ENCODE measurements at regions not wholly inside any gene's neighbourhood (a gene's known extent, or its start where the extent isn't known, plus 50 kb on each side); places are given as distances from the start of the nearest gene placed in this dataset.

DNA sequence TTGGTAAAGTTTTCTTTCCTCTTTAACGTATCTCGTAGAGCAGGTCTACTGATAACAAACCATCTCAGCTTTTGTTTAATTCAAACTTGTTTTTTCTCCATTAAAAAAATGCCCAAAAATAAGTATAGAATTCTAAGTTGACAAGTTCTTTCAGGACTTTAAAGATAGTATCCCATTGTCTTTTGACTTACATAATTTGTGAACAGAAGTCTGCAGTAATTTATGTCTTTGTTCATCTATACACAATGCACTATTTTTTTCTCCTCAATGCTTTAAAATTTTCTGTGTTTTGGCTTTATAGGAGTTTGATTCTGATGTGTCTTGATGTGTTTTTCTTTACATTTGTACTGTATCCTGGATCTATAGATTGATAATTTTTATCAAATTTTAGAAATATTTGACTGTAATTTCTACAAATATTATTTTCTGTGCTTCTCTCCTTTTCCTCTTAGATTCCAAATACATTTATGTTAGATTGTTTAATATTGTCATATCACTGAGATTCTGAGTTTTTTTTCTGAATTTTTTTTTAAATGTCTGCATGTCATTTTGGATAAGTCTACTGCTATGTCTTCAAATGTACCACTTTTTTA lies 143.3 kb downstream of the FTCDNL1 start:
- DNase-seq: no peak

DNA sequence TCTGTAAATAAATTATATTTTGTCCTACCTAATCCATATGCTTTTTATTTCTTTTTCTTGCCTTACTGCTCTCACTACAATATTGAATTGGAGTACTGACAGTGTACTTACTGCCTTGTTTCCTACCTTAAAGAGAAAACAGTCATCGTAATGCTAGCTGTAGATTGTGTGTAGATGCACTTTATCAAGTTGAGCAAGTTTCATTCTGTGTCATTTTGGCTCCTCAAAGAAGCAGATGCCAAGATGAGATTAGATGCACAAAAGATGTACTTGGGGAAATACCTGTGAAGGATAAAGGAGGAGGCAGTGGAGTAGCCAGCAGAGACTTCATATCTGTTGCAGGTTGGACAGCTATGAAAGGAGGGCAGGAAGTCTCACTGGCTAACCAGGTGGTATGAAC lies 145.5 kb downstream of the FTCDNL1 start:
- DNase-seq: no peak

DNA sequence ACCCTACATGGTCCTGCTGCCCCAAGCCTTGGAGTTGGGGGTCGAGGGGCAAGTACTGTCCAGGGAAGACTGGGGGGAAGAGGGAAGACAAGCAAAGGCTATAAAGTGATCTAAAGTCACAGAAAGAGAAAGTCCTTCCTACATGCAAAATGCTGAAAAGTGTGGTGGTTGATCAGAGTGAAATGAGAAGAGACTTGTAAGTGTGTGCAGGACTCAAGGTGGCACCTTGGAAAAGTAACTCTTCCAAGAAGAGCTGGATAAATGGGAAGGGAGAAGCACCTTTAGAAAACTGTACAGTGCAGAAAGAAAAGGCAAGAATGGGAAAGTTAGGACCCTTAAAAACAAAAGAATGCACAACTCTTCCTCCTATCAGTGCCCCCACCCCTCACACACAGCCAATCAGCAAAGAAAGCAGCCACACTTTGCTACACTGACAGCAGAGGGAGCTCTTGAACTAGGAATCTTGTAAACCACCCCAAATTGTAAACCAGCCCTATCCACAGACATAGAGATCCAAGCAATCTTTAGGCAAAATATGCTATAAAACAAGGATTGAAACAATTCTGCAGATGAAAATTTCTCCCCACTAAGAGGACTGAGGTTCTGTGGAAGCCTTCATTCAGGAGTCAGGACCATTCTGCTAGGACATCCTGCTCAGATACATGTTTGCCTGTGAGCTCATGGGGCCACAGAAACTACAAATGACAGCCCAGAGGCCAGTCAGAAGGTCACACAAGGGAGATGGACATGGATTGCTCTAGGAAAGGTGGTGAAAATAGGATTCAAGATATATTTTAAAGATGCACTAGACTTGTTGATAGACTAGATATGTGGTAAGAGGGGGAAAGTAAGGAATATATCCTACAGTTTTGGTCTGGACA lies 146.4 kb downstream of the FTCDNL1 start:
- DNase-seq: peak; percentile 47

DNA sequence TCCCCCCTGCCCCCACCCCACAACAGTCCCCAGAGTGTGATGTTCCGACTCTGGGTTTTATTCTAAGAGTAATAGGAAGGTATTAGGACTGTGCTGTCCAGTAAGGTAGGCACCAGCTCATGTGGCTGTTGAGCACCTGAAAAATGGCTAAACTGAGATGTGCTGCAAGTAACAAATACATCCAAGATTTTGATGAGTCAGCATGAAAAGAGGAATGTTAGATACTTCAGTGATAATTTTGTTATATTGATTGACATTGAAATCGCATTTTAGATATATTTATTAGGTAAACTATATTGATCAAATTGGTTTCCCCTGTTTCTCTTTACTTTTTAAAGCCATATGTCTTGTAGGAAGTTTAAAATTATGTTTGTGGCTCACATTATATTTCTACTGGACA lies 147.8 kb downstream of the FTCDNL1 start:
- no peak for DNase-seq

DNA sequence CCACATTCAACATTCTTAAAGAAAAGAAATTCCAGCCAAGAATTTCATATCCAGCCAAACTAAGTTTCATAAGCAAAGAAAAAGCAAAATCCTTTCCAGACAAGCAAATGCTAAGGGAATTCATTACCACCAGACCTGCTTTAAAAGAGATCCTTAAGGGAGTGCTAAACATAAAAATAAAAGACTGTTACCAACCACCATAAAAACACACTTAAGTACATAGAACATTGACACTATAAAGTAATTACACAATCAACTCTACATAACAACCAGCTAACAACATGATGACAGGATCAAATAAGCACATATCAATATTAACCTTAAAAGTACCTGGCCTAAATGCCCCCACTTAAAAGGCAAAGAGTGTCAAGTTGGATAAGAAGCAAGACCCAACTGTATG lies 153.5 kb downstream of the FTCDNL1 start:
- no peak for DNase-seq

DNA sequence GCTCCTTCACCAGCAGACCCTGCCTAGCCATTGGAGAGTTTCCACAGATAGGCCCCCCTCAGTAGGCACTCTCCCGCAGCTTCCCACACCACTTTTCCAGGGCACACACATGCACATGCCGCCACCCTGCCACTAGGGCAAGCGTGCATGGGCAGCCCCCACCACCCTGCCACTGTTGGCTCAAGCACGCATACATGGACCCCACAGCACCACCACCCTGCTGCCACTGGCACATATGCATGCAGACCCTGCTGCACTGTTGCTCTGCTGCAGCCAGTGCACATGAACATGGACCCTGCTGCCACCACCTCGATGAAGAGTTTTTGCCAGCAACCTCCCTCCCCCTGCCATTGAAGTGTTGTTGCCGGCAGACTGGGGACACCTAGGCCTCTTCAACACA lies 154.9 kb downstream of the FTCDNL1 start:
- no peak for DNase-seq

DNA sequence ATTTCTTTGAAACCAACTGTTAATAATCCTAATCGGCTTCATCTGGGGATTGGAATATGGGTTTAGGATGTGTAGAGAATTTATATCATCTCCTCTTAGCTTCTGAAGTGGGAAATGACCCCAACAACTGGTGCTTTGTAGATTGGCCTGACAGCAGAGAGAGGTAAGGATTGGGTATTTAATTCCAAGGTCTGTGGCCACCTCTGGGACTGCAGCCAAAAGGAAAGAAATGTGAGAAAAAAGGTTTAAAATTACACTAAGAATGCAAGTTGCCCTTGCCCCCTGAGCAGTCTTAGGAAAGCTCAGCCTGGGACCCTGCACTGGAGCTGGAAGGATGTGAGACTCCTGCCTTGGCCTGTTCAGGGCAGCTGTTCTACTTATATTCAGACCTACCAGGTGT lies 157.1 kb downstream of the FTCDNL1 start:
- DNase-seq: no peak

DNA sequence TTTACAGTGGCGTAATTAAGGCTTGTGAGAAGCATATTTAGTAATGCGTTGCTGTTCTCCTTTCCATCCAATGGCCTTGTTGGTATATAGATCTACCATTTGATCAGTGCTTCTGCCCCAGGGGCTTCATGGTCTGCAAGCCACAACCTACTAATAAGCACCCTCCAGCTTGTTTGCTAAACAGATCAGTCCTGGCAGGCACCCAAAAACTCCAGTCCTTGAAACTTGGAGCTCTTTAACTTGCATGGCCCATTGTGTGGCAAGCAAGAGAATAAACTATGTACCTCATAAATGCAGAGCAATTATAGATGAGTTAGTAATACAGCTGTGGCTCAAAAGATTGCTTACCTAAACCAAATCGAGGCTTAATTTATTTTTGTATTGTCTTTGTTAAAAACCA lies 158.5 kb downstream of the FTCDNL1 start:
- no peak for DNase-seq

DNA sequence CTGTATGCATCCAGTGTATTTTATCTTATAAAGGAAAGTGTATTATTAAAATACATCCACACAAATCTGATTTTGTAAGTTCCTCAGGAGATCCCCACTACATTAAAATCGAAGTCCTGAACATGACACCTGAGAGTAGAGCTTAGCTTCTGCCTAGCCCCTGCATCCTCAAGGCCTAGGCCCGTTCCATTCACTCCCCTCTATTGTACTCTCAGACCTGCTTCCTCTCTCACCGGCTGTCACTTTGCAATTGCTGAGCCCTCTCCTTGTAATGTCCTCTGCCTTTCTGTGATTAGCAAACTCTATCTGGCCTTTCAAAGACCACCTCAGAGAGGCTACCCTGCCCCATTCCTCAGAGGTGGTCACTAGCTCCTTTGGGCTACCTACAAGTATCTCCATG lies 160.8 kb downstream of the FTCDNL1 start:
- DNase-seq: no peak

DNA sequence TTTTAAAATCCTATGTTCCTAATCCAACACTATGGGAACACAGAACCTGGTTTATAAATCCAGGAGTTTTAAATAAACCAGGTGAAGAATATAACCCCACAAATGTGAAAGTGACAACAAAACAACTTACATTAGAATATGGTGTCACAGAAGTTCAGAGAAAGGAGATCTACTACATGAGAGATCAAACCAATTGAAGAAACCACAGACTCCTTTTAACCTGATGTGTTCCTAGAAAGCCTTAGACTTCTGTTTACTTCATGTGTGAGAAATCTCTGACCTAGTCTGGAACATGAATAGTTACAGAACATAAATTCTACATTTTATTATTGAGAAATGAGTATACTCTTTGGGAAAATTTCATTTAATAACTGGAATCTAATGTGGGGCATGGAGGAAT lies 165.3 kb downstream of the FTCDNL1 start:
- no peak for DNase-seq

DNA sequence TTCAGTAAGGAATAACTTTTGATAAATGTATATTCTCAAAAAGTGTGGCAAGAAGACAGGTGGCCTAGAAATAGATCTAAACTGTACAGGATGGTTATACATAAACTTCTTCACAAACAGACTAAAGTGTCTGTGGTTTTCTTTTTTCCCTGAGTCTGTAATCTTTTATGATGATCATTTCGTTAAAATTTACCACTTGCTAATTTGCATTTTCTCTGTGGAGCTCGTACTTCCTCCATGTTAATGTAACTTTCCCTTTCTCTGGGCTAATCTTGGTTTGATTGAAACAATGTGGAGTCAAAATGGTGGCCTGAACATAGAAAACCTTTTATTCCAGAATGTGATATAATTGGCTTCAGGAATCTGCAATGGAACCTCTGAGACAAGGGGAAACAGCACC lies 166.2 kb downstream of the FTCDNL1 start:
- no peak for DNase-seq

DNA sequence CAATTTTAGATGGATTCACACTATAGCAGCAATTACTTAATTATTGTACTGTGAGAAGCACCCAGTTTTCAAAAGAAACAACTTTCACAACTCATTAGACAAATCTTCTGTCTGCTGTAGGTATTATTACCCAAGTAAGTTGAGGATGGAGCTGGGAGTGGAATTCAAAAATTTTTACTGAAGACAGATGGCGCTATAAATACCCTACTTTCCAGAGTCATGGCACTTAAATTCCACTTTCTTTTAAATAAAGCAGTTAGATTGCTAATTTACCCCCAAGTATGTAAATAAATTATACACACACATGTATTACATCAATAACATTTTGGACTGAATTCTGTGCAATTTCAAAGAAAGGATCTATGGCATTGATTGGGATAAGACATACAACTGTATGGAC lies 166.8 kb downstream of the FTCDNL1 start:
- DNase-seq: no peak

DNA sequence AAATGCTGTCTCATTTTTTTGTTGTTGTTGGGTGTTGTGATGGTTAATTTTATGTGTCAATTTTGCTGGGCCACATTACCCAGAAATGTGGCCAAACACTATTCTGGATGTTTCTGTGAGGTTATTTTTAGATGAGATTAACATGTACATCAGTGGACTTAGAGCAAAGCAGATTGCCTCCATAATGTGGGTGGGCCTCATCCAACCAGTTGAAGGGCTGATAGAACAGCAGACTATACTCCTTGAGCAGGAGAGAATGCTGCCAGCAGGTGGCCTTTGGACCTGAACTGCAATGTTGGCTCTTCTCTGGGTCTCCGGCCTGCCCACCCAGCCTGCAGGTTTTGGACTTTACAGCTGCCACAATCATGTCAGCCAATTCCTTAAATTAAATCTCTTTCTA lies 169.0 kb downstream of the FTCDNL1 start:
- no peak for DNase-seq

DNA sequence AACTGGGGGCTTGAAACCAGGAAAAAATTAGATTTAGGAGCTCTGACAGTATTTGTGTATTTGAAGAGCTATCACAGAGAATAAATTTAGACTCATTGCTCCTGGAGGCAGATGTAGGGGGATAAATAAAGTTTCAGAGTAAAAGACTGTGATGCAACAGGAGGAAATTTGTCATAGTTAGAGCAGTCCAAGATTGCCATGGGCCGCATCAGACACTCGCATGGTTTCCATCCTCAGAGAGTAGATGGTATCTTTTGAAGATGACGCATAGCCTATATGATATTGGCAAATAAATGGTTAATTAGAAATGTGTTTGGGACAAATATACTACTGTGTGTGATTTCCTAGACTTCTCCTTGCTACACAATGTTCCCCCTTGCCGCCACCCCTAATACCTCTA lies 170.5 kb downstream of the FTCDNL1 start:
- no peak for DNase-seq

DNA sequence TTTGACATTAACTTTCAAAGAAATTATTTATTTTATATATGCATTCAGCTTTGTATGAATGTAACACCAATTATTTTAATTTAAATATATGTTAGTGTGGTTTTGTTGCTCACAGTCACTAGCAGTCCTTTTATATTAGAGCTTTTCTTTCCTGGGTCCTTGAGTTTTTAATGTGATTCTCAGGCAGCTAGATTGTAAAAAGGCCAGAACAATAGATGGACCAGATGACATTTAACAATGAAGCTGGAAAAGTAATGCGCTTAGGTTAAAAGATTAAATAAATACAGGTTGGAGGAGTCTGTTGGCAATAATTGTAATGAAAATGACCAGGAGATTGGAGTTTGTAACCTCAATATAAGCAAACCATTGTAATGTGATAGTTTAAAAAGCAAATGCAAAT lies 171.1 kb downstream of the FTCDNL1 start:
- no peak for DNase-seq

DNA sequence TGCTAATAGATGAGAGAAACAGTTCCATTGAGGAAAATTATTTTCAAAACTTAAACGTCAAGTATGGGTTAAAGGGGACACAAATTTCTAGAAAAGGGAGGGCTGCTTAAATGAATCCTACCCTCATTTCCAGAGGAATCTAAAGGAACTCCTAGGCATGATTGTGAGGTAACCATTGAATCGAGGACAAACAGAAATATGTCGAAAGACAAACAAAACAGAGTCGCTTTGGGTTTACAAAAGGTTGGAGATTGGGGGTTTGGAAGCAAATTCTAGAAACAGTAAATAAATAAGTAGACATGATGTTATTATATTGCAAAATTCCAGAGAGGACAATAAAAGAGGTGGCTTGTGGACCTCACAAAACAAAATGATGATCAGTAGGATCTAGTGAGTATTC lies 173.1 kb downstream of the FTCDNL1 start:
- no peak for DNase-seq

DNA sequence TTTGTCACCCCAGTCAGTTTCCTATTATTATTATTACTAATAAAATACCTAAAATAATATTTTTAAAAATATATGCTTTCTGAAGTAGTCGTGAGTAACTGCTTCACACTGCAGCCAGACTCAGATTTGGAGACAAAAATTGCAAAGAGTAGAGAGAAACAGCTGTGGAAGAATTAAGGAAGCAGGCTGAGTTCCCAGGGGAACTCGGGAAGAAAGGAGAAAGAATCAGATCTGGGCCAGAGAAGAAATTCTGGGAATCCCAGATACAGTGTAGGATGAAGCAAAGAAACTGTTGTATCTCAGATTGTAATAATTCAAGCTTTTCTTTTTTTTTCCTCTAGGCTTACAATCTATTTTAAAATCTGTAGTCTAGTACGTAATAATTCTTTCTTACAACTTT lies 182.3 kb downstream of the FTCDNL1 start:
- no peak for DNase-seq

DNA sequence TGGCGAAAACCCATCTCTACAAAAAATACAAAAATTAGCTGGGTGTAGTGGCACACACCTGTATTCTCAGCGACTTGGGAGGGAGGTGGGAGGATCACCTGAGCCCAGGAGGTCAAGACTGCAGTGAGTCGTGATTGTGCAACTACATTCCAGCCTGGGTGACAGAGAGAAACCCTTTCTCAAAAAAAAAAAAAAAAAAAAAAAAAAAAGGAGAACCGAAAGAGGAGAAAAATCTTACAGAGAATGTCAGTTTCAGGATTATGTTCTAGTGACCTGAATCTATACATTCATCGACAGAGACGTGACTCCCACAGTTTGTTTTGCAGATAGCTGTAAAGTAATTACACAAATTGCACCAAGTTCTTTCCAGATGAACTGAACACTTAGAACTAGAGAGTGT lies 187.8 kb downstream of the FTCDNL1 start:
- no peak for DNase-seq

DNA sequence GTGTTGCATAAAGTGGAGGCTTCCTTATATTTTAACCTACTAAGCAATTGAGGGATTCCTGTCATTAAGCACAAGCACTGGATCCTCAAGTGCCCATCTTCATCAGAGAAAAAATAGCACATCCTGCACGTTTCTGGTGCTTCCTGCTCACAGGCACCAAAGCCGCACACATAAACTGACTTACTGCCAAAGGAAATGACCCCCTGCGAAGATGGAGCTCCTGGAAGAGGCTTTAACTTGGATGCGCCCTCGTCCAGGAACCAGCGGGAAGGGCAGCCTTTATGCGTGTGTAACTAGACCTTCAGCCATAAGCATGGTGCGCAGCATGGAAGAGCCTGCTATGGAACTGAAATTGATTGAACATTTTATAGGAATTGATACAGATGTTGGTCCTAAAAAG lies 188.7 kb downstream of the FTCDNL1 start:
- no peak for DNase-seq

DNA sequence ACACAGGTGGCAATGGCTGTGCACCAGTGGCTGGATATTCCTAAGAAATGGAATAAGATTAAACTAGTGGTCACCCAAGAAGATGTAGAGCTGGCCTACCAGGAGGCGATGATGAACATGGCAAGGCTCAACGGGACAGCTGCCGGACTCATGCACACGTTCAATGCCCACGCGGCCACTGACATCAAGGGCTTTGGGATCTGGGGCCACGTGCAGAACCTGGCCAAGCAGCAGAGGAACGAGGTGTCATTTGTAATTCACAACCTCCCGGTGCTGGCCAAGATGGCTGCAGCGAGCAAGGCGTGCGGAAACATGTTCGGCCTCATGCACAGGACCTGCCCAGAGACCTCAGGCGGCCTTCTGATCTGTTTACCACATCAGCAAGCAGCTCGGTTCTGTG lies 190.8 kb downstream of the FTCDNL1 start:
- no peak for DNase-seq

DNA sequence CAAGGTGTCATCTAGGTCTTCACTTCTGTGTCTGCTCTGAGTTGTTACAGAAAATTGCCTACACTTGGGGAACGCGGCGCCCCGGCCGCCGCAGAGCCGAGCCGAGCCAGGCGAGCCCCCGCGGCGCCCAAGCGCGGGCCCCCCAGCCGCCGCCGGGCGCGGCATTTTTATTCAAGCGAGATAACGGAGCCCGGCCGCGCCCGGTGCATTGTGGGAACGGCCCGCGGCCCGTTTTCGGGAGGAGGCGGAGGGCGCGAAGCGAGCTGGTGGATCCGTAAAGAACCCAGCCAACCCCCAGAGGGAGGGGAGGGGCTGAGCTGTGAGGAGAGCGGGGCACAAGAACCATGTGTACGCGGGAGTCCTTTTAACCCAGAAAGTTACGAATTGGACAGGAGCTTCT lies 191.8 kb downstream of the FTCDNL1 start:
- DNase-seq: no peak

DNA sequence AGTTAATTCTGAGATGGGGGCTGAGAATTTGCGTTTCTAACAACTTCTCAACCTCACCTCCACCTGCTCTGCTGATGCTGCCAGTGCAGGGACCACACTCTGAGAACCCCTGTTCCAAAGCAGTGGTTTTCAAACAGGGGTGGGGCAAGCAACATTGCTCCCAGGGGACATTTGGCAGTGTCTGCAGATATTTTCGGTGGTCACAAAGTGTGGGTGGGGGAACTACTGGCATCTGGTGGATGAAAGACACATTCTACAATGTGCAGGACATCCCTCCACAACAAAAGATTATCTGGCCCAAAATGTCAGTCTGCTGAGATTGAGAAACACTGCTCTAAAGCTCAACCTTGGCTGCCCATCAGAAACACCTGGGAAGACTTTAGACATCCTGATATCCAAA lies 188.7 kb upstream of the SATB2 start:
- no peak for DNase-seq

DNA sequence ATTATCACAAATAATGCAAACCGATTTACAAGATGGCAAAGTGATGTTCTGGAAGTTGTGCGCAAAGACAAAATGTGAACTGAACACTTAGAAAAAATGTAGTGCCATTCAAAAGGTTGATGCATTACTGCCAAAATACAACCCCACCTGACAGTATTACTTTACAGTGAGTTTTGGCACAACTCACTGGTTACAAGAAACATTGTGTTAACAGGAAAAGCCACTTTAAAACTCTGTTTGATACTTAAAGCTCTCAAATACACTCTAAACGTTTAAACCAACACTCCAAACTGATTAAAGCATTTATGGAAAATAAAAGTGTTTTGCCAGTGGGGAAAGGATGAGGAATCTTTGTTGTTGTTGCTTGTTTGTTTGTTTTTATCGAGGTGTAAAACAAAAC lies 173.4 kb upstream of the SATB2 start:
- no peak for DNase-seq

DNA sequence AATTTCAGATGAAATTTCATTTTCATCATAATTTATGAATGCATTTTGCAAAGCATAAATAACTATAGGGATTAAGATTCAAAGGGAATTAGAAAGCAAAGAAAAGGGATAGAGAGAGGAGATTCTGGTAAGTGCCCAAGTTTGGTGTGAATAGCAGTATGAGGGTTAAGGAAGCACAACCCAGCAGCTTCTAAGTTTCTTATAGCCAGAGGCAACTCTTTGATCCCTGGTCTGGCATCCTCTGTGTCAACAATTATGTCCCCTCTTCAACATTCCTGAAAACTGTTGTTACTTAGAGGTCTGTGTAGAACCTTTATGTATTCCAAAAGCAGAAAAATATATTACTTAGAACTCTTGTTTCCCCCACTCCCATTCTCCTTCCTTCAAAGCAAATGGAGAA lies 171.6 kb upstream of the SATB2 start:
- DNase-seq: no peak

DNA sequence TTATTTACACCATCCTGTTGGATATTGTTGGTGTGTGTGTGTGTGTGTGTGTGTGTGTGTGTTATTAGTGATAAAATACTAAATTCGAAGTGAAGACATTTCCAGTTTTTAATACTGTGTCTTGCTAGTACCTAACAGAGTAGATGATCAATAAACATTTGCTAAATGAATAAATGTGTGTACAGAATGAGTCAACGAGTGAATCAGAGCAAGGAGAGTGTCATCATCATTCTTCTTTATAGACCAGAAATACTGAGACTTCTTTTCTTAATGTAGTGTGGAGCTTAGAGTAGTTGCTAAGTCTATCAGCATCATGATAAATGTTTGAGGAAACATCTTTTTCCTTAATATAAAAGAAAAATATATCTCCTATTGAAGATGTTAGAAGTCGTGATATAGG lies 169.7 kb upstream of the SATB2 start:
- DNase-seq: no peak
